ENCODE measurements at regions not wholly inside any gene's neighbourhood (a gene's known extent, or its start where the extent isn't known, plus 50 kb on each side); places are given as distances from the start of the nearest gene placed in this dataset.

- peak; percentile 54 for TF ChIP-seq CTCF (IDR thresholded peaks at IDR 0.05; ENCODE audit: low read depth, low read length, missing control alignments)
- H3K4me3 ChIP-seq (replicated peaks; ENCODE audit: low read depth, low read length) = no peak overlapping the region
- no peak for DNase-seq (ENCODE audit: extremely low read depth, low read depth)
Measured at GRCh38 chr7:46776790-46777189, 805.1 kb downstream of the TNS3 start.

- no peak overlapping the region for H3K4me3 ChIP-seq (replicated peaks; ENCODE audit: low read depth, low read length)
- DNase-seq (ENCODE audit: extremely low read depth, low read depth) = no peak
- no peak for TF ChIP-seq CTCF (IDR thresholded peaks at IDR 0.05; ENCODE audit: low read depth, low read length, missing control alignments)
Measured at GRCh38 chr7:46775776-46776175, 806.1 kb downstream of the TNS3 start.

- no peak for TF ChIP-seq CTCF (IDR thresholded peaks at IDR 0.05; ENCODE audit: low read depth, low read length, missing control alignments)
- DNase-seq (ENCODE audit: extremely low read depth, low read depth) = no peak
- no peak overlapping the region for H3K4me3 ChIP-seq (replicated peaks; ENCODE audit: low read depth, low read length)
Measured at GRCh38 chr7:46775020-46775419, 806.9 kb downstream of the TNS3 start.

- DNase-seq (ENCODE audit: extremely low read depth, low read depth) = no peak
- TF ChIP-seq CTCF (IDR thresholded peaks at IDR 0.05; ENCODE audit: low read depth, low read length, missing control alignments) = no peak
- no peak overlapping the region for H3K4me3 ChIP-seq (replicated peaks; ENCODE audit: low read depth, low read length)
Measured at GRCh38 chr7:46774515-46774914, 807.4 kb downstream of the TNS3 start.

GRCh38 chr7:46772776-46773175 lies 809.1 kb downstream of the TNS3 start:
- DNase-seq (ENCODE audit: extremely low read depth, low read depth) = no peak
- TF ChIP-seq CTCF (IDR thresholded peaks at IDR 0.05; ENCODE audit: low read depth, low read length, missing control alignments) = no peak
- no peak overlapping the region for H3K4me3 ChIP-seq (replicated peaks; ENCODE audit: low read depth, low read length)

- no peak for TF ChIP-seq CTCF (IDR thresholded peaks at IDR 0.05; ENCODE audit: low read depth, low read length, missing control alignments)
- DNase-seq (ENCODE audit: extremely low read depth, low read depth) = no peak
- no peak overlapping the region for H3K4me3 ChIP-seq (replicated peaks; ENCODE audit: low read depth, low read length)
Measured at GRCh38 chr7:46767071-46767470, 814.8 kb downstream of the TNS3 start.

All from HFF-Myc (cell line).